NOMO-1 treated with DMSO at 0.1 percent for 48 hours (cell line): ENCODE measurements at regions not wholly inside any gene's neighbourhood (a gene's known extent, or its start where the extent isn't known, plus 50 kb on each side); places are given as distances from the start of the nearest gene placed in this dataset.
"Not testable (repeated sequence)": the region's sequence is repeated elsewhere in the genome, so short reads cannot be mapped to it uniquely, and the experiment has no call there.

Source experiments
- DNase-seq: peaks from one replicate; lab custom pipeline; 2025; ENCODE audit not compliant: unreplicated experiment; lab: John Stamatoyannopoulos, UW

- DNase-seq, result no peak
Measured at GRCh38 chr4:1589098-1589497, 95.0 kb downstream of the FAM53A start.

DNA sequence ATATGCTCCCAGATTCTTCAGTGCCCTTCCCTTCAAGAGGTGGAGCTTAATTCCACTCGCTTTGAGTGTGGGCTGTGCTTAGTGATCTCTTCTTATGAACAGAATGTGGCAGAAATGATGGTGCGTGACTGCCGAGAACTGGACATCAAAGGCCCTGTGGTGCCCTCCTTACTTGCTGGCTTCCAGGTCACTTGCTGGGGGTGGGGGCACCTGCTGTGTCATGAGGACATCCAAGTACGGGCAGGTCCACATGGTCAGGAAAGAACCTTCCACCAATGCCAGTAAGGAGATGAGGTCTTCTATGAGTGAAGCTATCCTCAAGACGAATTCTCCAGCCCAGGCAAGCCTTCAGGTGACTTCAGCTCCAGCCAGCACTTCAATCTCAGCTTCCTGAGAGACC is 95.8 kb downstream of the FAM53A start:
- no peak for DNase-seq

- DNase-seq, result no peak
Measured at GRCh38 chr4:1584498-1584897, 99.6 kb downstream of the FAM53A start.

DNA sequence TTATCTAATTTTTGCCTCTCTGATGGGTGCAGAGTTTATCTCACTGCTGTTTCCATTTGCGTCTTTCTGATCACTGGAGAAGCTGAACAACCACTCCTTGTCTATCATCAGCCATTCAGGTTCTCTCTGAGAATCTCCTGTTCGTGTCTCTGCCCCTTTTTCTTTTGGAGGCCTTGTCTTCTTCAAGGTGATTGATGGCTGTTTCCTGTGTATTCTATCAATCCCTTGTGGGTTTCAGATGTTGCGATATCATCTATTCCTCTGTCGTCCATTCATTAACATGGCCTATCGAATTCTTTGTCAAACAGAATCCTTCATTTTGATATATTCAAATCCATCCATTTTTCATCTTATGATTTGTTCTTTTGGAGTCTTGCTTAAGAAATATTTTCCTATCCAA is 100.3 kb downstream of the FAM53A start:
- DNase-seq, result no peak

- DNase-seq, result no peak
Measured at GRCh38 chr4:1583051-1583785, 100.9 kb downstream of the FAM53A start.

DNA sequence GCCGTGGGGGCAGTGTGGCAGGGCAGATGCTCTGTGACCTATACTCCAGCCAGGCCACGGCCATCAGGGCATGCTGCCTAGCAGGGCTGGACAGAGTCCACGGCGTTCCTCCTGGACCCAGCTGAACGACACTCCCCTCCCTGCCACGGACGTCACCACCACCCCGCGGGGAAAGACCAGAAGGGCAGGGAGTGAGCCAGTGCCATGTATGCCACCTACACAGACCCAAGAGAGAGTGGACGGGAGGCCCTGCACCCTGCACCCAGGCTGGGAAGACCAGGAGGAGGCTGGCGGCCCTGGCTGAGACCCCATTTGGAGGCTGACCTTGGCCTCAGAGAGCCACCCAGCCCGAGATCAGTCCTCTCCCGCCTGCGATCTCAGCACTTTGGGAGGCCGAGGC is 101.9 kb downstream of the FAM53A start:
- DNase-seq, result no peak

DNA sequence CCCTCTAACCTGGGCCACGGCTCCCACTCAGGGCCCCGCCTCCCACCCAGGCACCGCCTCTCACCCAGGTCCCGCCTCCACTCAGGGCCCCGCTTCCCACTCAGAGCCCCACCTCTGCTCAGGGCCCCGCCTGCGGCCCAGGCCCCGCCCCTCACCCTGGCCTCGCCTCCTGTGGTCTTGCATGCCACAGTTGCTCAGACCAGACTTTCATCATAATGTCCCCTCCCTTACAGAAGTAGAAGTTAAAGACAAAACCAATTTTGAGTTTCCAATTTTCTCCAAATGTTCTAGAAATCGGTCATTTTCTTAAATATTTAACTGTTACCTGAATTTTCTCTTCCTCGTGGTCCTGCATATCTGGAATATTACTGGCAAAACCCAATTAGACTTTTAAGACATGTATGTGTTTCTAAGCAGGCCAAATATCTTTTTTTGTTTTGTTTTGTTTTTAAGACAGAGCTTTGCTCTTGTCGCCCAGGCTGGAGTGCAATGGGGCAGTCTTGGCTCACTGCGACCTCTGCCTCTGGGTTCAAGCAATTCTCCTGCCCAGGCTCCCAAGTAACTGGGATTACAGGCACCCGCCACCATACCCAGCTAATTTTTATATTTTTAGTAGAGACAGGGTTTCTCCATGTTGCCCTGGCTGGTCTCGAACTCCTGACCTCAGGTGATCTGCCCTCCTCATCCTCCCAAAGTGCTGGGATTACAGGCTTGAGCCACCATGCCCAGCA is 102.8 kb downstream of the FAM53A start:
- peak; percentile 95 for DNase-seq

- DNase-seq, result not testable (repeated sequence)
Measured at GRCh38 chr4:1580692-1581012, 103.5 kb downstream of the FAM53A start.

GRCh38 chr4:1579901-1580691 is 104.0 kb downstream of the FAM53A start:
- DNase-seq, result peak; percentile 82

DNA sequence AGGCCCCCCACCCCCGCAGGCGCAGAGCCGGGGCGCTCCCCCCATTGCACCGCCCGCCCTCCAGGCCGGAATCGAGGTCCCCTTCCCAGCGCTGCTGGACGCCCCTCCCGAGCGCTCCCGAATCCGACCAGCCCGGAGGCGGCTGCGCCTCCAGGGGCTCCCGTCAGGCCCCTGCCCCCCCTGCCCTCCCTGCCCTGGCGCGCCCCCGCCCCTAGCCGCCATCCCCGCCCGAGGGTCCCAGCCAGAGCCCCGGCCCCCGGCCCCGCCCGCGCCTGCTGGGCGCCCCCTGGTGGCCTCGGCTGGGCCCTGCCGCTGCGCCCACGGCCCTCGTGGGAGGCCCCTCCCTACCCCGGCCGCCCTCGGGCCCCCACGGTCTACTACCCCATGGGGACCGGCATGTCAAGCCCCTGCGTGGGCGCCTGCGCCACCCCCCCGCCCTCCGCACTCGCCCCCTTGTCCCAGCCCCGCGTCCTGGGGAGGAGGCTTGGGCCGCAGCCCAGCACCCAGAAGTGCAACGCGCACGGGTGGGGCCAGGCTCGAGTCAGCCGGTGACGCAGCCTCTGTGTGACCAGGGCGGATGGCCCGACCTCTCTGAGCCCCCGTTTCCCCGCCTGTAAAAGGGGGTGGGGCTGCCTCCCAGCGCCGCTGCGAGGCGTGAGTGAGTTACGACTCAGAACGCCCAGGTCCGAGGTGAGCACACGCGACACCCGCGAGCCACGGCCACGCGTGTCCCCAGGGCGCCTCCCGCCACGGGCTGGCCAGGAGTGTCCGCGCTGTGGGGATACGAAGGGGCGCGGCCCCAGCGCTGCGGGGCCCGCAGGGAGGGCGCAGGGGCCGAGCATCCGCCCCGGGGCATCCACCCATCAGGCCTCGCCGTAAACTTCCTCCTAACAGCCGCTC is 104.9 kb downstream of the FAM53A start:
- peak; percentile 69 for DNase-seq

DNA sequence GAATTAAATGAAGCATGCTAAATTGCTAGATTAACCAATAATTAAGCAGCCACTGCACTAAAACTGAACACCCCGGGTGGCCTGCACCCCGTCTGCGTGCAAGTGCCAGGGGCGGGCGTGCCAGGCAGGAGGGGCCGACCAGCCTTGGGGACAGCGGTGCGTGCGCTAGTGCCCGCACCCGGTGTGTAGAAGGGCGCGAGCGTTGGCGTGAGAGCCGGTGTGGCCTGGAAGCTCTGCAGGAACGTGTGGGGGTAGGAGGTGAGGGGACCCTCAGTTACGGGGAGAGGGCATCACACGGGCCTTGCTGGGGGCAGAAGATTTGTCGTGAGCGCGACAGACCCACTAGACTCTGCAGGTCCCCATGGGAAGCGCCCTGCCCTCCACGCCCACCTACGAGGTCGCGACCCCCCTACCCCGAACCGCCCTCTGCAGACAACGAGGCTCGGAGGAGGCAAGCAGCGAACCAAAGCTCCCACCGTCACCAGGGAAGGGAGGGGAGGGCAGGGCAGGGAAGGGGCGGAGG is 105.8 kb downstream of the FAM53A start:
- DNase-seq, result no peak

DNA sequence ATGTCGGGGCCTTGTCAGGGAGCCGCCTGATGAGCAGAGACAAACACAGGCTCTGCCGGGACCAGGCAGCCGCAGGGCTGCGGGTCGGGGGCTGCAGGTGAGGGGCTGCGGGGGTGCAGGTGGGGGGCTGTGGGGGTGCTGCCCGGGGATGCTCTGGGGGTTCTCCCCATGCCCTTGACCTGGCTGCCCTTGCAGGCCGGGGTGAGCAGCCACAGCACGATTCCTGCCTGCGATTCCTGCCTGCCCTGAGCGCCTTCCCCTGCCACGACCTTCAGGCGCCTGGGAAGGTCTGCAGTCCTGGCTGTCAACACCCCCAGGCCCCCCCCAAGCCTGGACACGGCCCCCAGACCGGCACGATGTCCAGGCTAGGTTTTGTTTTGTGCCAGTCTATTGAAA is 106.3 kb downstream of the FAM53A start:
- DNase-seq, result no peak

DNA sequence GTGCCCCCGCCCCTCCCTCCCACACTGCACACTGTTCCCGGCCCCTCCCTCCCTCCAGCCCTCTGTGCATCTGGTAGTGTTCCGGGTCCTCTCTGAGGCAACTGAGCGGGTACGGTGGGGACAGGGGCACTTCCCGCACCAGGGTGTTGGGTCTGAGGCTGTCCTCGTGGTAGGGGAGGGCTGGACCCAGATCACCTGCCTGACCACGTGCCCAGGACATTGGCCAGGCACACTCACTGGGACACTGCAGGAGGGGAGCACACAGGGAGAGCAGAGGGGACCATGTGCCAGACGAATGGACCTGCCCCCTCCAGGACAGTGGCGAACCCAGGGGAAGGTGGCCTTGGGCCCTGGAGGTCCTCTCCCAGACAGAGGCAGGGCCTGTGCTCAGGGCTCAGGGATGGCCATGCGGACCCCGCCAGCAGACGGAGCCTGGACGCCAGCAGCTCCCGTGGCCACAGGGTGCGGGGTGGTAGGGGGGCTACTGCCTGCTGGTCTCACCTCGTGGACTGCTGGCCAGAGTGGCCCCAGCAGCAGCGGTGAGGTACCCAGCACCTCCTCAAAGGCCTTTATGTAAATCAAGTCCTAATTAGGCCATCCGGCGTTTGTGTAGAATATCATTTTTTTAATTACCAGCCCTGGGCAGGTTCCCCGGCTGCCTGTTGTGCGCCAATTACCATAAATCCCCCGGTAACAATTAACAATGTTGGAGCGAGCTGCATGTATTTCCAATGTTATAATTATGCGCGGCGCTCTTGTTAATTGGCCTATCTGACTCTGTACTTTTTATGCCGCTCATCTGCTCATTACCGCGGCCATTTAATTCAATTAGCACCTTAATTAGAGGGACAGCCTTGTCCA is 106.9 kb downstream of the FAM53A start:
- DNase-seq, result no peak

DNA sequence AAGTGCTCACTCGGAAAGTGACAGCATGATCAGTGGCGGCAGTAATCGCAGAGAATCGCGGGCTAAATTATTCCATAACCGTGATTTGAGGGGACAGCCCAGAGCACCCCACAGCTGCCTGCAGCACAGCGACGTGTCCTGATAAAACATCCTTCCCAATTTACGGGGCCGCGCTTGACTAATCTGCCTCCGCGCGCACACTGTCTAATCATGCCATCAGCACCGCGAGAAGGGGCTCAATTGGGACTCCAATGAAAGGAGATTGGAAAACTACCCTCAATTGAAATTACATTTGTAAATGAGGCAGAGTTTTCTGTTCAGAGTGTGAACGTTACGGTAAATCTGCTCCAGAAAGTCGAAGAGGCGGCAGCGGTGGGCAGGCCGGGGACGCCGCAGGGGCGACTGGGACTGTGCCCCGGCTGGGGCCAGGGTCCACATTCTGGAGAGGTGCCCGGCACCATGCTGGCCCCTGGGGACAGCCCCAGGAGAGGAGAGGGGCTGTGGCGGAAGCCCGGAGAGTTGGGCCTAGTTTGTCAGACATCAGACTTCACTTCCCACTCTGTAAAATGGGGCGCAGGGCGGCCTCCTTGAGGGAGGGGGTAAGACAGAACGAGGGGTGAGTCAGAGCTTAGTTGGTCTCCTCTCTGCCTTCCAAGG is 107.7 kb downstream of the FAM53A start:
- no peak for DNase-seq

DNA sequence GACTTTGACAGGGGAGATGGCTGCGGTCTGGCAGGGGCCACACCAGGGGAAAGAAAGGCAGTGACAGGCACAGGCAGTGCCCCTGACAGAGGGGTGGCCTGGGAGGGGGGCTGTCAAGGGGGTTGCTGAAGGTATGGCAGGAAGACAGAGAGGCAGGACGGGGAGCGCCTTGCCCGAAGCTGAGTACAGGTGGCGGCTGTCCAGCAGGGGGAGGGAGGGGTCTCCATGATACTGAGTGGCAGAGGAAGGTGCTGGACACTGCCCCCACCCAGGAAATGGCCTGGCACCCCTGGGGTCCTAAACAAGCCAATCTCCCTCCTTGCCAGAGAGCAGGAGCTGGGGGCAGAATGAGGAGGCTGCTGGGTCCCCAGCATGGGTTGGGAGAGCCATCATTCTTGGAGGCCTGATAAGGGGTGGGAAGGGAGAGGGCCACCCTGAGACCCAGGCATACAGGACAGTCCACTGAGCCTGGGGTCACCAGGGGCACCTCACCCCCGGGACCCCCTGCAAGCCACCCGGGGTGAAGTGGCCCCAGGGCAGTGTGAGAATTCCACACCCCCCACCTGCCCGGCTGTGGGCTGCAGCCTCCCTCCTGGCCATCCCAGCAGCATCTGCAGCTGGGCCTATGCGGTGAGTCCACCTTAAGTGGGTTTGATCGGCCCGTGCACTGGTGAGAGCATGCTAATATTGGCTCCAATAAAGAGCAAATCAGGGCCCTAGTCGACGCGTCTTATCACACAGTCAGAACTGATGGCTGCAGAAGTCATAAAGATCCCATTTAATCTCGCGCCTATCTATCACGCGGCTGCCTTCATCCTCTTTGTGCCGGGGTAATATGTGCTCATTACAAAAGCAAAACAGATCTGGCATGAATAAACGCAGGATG is 108.5 kb downstream of the FAM53A start:
- DNase-seq, result no peak

GRCh38 chr4:1574601-1575417 is 109.3 kb downstream of the FAM53A start:
- no peak for DNase-seq

- no peak for DNase-seq
Measured at GRCh38 chr4:1573830-1574459, 110.2 kb downstream of the FAM53A start.
